ENCODE measurements at regions not wholly inside any gene's neighbourhood (a gene's known extent, or its start where the extent isn't known, plus 50 kb on each side); places are given as distances from the start of the nearest gene placed in this dataset.

DNA sequence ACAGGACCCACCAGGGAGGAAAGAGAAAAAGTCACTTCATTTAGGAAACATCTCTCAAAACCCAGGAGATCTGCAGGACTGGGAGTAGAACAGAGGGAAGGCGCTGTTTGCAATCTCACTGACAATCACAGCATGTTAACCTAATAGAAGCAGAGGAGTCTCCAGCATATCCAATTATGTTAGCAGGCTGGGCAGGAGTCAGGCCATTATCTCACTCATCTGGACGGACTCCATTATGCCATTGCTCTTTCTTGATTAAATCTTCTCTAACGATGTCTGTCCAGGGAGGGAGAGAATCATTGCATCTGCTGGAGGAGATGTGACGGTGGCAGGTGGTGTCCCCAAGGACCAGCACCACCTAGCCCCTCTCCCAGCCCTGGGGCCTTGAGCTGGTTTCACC is 203.8 kb upstream of the SFSWAP start:
- peaks cover 5% of the 10 kb centered on the region for H3K4me1 Mint-ChIP-seq
- no peak overlapping the region for H3K27ac Mint-ChIP-seq
- no peak for DNase-seq
- H3K36me3 Mint-ChIP-seq (ENCODE audit: low read depth) = no peaks in the 10 kb centered on the region
- peaks cover 7% of the 10 kb centered on the region for H3K9me3 Mint-ChIP-seq
- peaks cover 21% of the 10 kb centered on the region for H3K27me3 Mint-ChIP-seq (ENCODE audit: low read depth, poor library complexity)
- H3K4me3 Mint-ChIP-seq = no peak overlapping the region
- TF ChIP-seq, protein P1, sequence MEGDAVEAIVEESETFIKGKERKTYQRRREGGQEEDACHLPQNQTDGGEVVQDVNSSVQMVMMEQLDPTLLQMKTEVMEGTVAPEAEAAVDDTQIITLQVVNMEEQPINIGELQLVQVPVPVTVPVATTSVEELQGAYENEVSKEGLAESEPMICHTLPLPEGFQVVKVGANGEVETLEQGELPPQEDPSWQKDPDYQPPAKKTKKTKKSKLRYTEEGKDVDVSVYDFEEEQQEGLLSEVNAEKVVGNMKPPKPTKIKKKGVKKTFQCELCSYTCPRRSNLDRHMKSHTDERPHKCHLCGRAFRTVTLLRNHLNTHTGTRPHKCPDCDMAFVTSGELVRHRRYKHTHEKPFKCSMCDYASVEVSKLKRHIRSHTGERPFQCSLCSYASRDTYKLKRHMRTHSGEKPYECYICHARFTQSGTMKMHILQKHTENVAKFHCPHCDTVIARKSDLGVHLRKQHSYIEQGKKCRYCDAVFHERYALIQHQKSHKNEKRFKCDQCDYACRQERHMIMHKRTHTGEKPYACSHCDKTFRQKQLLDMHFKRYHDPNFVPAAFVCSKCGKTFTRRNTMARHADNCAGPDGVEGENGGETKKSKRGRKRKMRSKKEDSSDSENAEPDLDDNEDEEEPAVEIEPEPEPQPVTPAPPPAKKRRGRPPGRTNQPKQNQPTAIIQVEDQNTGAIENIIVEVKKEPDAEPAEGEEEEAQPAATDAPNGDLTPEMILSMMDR (IDR thresholded peaks at IDR 0.05) = no peak

GRCh38 chr12:131507881-131508280 is 203.0 kb upstream of the SFSWAP start:
- Mint-ChIP-seq H3K9me3 (peaks cover 7% of the 10 kb centered on the region), H3K36me3 (ENCODE audit: low read depth) (no peaks in the 10 kb centered on the region), H3K27ac (no peak overlapping the region), H3K4me3 (no peak overlapping the region), H3K4me1 (peaks cover 5% of the 10 kb centered on the region), H3K27me3 (ENCODE audit: low read depth, poor library complexity) (peaks cover 21% of the 10 kb centered on the region)
- TF ChIP-seq, protein P1 (IDR thresholded peaks at IDR 0.05) = no peak
- DNase-seq = no peak

GRCh38 chr12:131509701-131510100 is 201.2 kb upstream of the SFSWAP start:
- Mint-ChIP-seq H3K4me3 (no peak overlapping the region), H3K4me1 (peaks cover 5% of the 10 kb centered on the region), H3K36me3 (ENCODE audit: low read depth) (no peaks in the 10 kb centered on the region), H3K9me3 (peaks cover under 1% of the 10 kb centered on the region), H3K27ac (no peak overlapping the region), H3K27me3 (ENCODE audit: low read depth, poor library complexity) (peaks cover 28% of the 10 kb centered on the region)
- DNase-seq = no peak
- TF ChIP-seq, protein P1 (IDR thresholded peaks at IDR 0.05) = no peak

DNA sequence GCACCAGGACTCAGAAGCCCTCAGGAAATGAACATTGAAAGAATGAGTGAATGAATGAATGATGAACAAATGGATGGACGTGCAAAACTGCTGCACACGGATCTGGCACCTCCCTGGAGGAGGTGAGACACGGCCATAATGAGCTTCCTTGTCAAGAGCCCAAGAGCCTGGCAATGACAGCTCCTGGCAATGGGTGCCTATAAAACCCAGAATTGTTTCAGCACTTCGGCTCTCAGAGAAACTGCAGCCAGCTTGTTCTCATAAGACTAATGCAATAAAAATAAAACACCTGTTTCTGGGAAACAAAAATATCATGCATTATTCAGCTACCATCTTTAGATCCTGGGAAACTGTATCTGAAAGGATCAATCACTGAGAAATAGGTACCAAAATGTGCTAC is 200.5 kb upstream of the SFSWAP start:
- Mint-ChIP-seq H3K4me1 (peaks cover 5% of the 10 kb centered on the region), H3K27me3 (ENCODE audit: low read depth, poor library complexity) (peaks cover 34% of the 10 kb centered on the region), H3K9me3 (peaks cover 8% of the 10 kb centered on the region), H3K4me3 (no peak overlapping the region), H3K36me3 (ENCODE audit: low read depth) (no peaks in the 10 kb centered on the region), H3K27ac (no peak overlapping the region)
- TF ChIP-seq, protein P1 (IDR thresholded peaks at IDR 0.05) = no peak
- no peak for DNase-seq

DNA sequence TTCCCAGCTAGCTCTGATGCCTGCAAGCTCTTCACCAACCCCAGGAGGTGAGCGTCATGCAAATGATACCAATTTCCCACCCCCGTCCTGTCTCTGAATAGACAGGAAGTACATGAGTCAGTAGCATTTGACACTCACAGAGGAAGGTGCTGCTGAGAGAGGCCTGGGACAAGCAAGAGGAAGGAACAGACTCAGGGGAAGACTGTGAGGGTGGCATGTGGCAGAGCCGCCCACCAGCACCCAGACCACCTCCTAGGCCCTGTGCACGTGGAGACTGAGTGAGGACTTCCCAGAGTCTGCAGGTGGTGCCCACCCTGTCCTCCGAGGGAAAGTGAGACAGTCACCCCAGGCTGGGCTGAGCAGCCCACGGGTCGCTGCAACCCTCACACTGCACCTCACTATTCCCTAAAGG is 199.5 kb upstream of the SFSWAP start:
- Mint-ChIP-seq H3K27ac (no peak overlapping the region), H3K4me1 (peaks cover 5% of the 10 kb centered on the region), H3K27me3 (ENCODE audit: low read depth, poor library complexity) (peaks cover 34% of the 10 kb centered on the region), H3K9me3 (peaks cover 18% of the 10 kb centered on the region), H3K4me3 (no peak overlapping the region), H3K36me3 (ENCODE audit: low read depth) (no peaks in the 10 kb centered on the region)
- TF ChIP-seq, protein P1 (IDR thresholded peaks at IDR 0.05) = no peak
- DNase-seq = no peak

GRCh38 chr12:131511803-131512561 is 198.9 kb upstream of the SFSWAP start:
- H3K9me3 Mint-ChIP-seq = peaks cover 22% of the 10 kb centered on the region
- TF ChIP-seq, protein P1 (IDR thresholded peaks at IDR 0.05) = no peak
- peaks cover 31% of the 10 kb centered on the region for H3K27me3 Mint-ChIP-seq (ENCODE audit: low read depth, poor library complexity)
- H3K36me3 Mint-ChIP-seq (ENCODE audit: low read depth) = no peaks in the 10 kb centered on the region
- no peak overlapping the region for H3K4me3 Mint-ChIP-seq
- peaks cover 5% of the 10 kb centered on the region for H3K4me1 Mint-ChIP-seq
- no peak overlapping the region for H3K27ac Mint-ChIP-seq
- DNase-seq = no peak
